ENCODE measurements at regions not wholly inside any gene's neighbourhood (a gene's known extent, or its start where the extent isn't known, plus 50 kb on each side); places are given as distances from the start of the nearest gene placed in this dataset.

GRCh38 chr6:40074306-40075055 is 140.2 kb upstream of the MOCS1 start:
- no peak for TF ChIP-seq CTCF (IDR thresholded peaks at IDR 0.05; ENCODE audit: insufficient read depth, low read depth, low read length)

GRCh38 chr6:40066372-40066771 is 132.1 kb upstream of the MOCS1 start:
- H3K4me3 ChIP-seq (ENCODE audit: low read depth, low read length) = no peak overlapping the region
- TF ChIP-seq CTCF (IDR thresholded peaks at IDR 0.05; ENCODE audit: insufficient read depth, low read depth, low read length) = no peak
- DNase-seq (ENCODE audit: low read depth) = no peak

More at GRCh38 chr6:40074306-40075055, 140.2 kb upstream of the MOCS1 start:
- H3K4me3 ChIP-seq (ENCODE audit: low read depth, low read length) = no peak overlapping the region
- no peak for DNase-seq (ENCODE audit: low read depth)

GRCh38 chr6:40056865-40057264 is 122.6 kb upstream of the MOCS1 start:
- no peak for DNase-seq (ENCODE audit: low read depth)
- H3K4me3 ChIP-seq (ENCODE audit: low read depth, low read length) = no peak overlapping the region
- TF ChIP-seq CTCF (IDR thresholded peaks at IDR 0.05; ENCODE audit: insufficient read depth, low read depth, low read length) = no peak

GRCh38 chr6:40054602-40055001 is 120.3 kb upstream of the MOCS1 start:
- TF ChIP-seq CTCF (IDR thresholded peaks at IDR 0.05; ENCODE audit: insufficient read depth, low read depth, low read length) = no peak
- no peak for DNase-seq (ENCODE audit: low read depth)
- H3K4me3 ChIP-seq (ENCODE audit: low read depth, low read length) = no peak overlapping the region

GRCh38 chr6:40054186-40054585 is 119.9 kb upstream of the MOCS1 start:
- no peak for DNase-seq (ENCODE audit: low read depth)
- H3K4me3 ChIP-seq (ENCODE audit: low read depth, low read length) = no peak overlapping the region
- no peak for TF ChIP-seq CTCF (IDR thresholded peaks at IDR 0.05; ENCODE audit: insufficient read depth, low read depth, low read length)

GRCh38 chr6:40049128-40049527 is 114.9 kb upstream of the MOCS1 start:
- no peak for DNase-seq (ENCODE audit: low read depth)
- TF ChIP-seq CTCF (IDR thresholded peaks at IDR 0.05; ENCODE audit: insufficient read depth, low read depth, low read length) = no peak
- H3K4me3 ChIP-seq (ENCODE audit: low read depth, low read length) = no peak overlapping the region

GRCh38 chr6:40044196-40044595 is 109.9 kb upstream of the MOCS1 start:
- TF ChIP-seq CTCF (IDR thresholded peaks at IDR 0.05; ENCODE audit: insufficient read depth, low read depth, low read length) = no peak
- no peak overlapping the region for H3K4me3 ChIP-seq (ENCODE audit: low read depth, low read length)

More at GRCh38 chr6:40044196-40044595, 109.9 kb upstream of the MOCS1 start:
- DNase-seq (ENCODE audit: low read depth) = no peak
